T-helper 17 cell (primary cell): ENCODE measurements at regions not wholly inside any gene's neighbourhood (a gene's known extent, or its start where the extent isn't known, plus 50 kb on each side); places are given as distances from the start of the nearest gene placed in this dataset.
"Not testable (repeated sequence)": the region's sequence is repeated elsewhere in the genome, so short reads cannot be mapped to it uniquely, and the experiment has no call there.

Experiments
- ATAC-seq: fragments of 150-1000 bp; cut with Tn5 transposase; 2 replicates; pipeline ENCODE4 v1.10.0; 2021; ENCODE audit warnings: mild to moderate bottlenecking, moderate library complexity
- DNase-seq, 3 donors: peaks; one replicate each; pipeline versions ENCODE4 v3.0.0 to v3.0.0-alpha.2; 2020 to 2021
- H3K9me3 ChIP-seq: one replicate; pipeline ENCODE4 v1.7.0; 2013; ENCODE audit warnings: low read length, mild to moderate bottlenecking; ENCODE audit not compliant: control insufficient read depth, poor library complexity, severe bottlenecking
- H3K27ac Mint-ChIP-seq: one replicate; pipeline ENCODE4 v1.8.0; 2022; ENCODE audit warnings: mild to moderate bottlenecking, moderate library complexity, mixed read lengths
- H3K27me3 Mint-ChIP-seq: one replicate; pipeline ENCODE4 v1.8.0; 2022; ENCODE audit warnings: mixed read lengths
- H3K36me3 Mint-ChIP-seq: one replicate; pipeline ENCODE4 v1.8.0; 2022; ENCODE audit warnings: low read depth, mixed read lengths
- H3K4me1 Mint-ChIP-seq: one replicate; pipeline ENCODE4 v1.8.0; 2022; ENCODE audit warnings: mild to moderate bottlenecking, mixed read lengths
- H3K4me3 Mint-ChIP-seq: one replicate; pipeline ENCODE4 v1.8.0; 2022; ENCODE audit warnings: mild to moderate bottlenecking, moderate library complexity, mixed read lengths

DNA sequence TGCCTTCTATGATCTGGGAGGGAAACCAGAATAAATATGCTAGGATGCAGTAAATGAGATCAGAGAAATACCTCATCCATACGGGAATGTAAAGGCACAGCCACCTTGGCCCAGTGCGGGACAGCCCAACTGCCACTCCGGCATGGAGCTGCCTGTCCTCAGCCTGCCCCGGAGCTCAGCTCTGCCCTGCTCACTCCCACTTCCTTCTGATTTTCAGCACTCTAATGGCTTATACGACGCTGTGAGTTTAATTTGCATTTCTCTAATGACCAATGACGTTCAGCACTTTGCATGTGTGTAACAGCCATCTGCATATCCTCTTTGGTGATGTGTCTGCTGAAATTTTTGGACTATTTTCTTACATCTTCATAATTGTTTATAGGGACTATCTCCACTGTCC lies 172.5 kb upstream of the RAB6C start:
- H3K4me3 Mint-ChIP-seq, result no peak overlapping the region

DNA sequence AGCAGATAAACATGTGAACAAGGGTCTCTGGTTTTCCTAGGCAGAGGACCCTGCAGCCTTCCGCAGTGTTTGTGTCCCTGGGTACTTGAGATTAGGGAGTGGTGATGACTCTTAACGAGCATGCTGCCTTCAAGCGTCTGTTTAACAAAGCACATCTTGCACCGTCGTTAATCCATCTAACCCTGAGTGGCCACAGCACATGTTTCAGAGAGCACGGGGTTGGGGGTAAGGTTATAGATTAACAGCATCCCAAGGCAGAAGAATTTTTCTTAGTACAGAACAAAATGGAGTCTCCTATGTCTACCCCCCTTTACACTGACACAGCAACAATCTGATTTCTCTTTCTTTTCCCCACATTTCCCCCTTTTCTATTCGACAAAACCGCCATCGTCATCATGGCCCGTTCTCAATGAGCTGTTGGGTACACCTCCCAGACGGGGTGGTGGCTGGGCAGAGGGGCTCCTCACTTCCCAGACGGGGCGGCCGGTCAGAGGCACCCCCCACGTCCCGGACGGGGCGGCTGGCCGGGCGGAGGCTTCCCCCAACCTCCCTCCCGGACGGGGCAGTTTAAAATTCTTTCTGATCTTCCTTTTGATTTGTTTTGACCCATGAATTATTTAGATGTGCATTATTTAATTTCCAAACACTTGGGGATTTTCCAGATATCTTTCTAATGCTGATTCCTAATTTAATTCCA lies 171.7 kb upstream of the RAB6C start:
- ATAC-seq, H3K4me1 Mint-ChIP-seq, H3K36me3 Mint-ChIP-seq, DNase-seq, H3K9me3 ChIP-seq, H3K4me3 Mint-ChIP-seq, H3K27ac Mint-ChIP-seq: not testable (repeated sequence)
- H3K27me3 Mint-ChIP-seq, result peaks cover 34% of the 10 kb centered on the region

More for the DNA sequence above, 172.5 kb upstream of the RAB6C start:
- Mint-ChIP-seq H3K4me1 (peaks cover 2% of the 10 kb centered on the region), H3K36me3 (no peaks in the 10 kb centered on the region), H3K27me3 (peaks cover 42% of the 10 kb centered on the region), H3K27ac (no peak overlapping the region)
- DNase-seq (no peak), ATAC-seq (no peak)
- no peaks in the 10 kb centered on the region for H3K9me3 ChIP-seq

DNA sequence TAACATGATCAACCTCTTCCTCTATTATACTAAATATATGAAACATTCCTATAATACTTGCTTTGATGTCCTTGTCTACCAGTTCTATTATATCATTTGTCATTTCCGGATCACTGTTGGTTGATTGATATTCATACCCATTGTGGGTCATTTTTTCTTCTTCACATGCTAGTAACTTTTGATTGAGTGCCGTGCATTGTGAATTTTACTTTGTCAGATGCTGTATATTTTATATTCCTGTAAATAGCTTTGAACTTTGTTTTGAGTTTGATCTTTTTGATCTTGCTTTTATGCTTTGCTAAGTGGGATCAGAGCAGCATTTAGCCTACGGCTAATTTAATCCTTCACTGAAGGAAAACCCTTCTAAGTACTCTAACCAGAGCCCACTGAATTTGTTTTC lies 168.9 kb upstream of the RAB6C start:
- ATAC-seq, result no peak
- no peaks in the 10 kb centered on the region for H3K9me3 ChIP-seq
- Mint-ChIP-seq H3K4me1 (peaks cover 2% of the 10 kb centered on the region), H3K4me3 (no peak overlapping the region), H3K27ac (no peak overlapping the region), H3K36me3 (no peaks in the 10 kb centered on the region), H3K27me3 (peaks cover 22% of the 10 kb centered on the region)
- DNase-seq, result no peak

- no peak overlapping the region for H3K27ac Mint-ChIP-seq
- no peaks in the 10 kb centered on the region for H3K9me3 ChIP-seq
- DNase-seq (no peak), ATAC-seq (peak; percentile 37)
- no peaks in the 10 kb centered on the region for H3K36me3 Mint-ChIP-seq
- H3K27me3 Mint-ChIP-seq, result peaks cover 22% of the 10 kb centered on the region
- peaks cover 2% of the 10 kb centered on the region for H3K4me1 Mint-ChIP-seq
- no peak overlapping the region for H3K4me3 Mint-ChIP-seq
Measured at GRCh38 chr2:129812071-129812470, 167.4 kb upstream of the RAB6C start.

GRCh38 chr2:129812654-129813053 lies 166.8 kb upstream of the RAB6C start:
- H3K9me3 ChIP-seq, result no peaks in the 10 kb centered on the region
- ATAC-seq, result no peak
- Mint-ChIP-seq H3K4me3 (no peak overlapping the region), H3K36me3 (no peaks in the 10 kb centered on the region), H3K27ac (no peak overlapping the region), H3K4me1 (peaks cover 2% of the 10 kb centered on the region), H3K27me3 (peaks cover 22% of the 10 kb centered on the region)
- no peak for DNase-seq

DNA sequence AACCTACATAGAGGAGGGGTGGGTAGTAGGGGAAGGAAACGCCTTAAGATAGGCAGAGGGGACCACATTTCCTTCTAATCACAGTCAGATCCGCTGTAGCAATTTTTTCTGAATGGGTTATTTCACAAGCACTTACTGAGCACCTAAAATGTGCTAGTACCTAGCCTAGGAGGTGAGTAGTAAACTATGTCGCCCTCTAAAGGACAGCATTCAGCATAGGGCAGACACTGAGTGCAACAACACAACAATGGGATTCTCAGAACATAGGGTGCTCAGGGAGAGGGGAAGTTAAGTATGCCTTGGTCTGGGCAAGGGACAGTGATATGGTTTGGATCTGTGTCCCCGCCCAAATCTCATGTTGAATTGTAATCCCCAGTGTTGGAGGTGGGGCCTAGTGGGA lies 166.1 kb upstream of the RAB6C start:
- no peaks in the 10 kb centered on the region for H3K9me3 ChIP-seq
- ATAC-seq (no peak), DNase-seq (no peak)
- H3K4me1 Mint-ChIP-seq, result peaks cover 2% of the 10 kb centered on the region
- H3K27me3 Mint-ChIP-seq, result peaks cover 22% of the 10 kb centered on the region
- no peak overlapping the region for H3K4me3 Mint-ChIP-seq
- no peaks in the 10 kb centered on the region for H3K36me3 Mint-ChIP-seq
- no peak overlapping the region for H3K27ac Mint-ChIP-seq

DNA sequence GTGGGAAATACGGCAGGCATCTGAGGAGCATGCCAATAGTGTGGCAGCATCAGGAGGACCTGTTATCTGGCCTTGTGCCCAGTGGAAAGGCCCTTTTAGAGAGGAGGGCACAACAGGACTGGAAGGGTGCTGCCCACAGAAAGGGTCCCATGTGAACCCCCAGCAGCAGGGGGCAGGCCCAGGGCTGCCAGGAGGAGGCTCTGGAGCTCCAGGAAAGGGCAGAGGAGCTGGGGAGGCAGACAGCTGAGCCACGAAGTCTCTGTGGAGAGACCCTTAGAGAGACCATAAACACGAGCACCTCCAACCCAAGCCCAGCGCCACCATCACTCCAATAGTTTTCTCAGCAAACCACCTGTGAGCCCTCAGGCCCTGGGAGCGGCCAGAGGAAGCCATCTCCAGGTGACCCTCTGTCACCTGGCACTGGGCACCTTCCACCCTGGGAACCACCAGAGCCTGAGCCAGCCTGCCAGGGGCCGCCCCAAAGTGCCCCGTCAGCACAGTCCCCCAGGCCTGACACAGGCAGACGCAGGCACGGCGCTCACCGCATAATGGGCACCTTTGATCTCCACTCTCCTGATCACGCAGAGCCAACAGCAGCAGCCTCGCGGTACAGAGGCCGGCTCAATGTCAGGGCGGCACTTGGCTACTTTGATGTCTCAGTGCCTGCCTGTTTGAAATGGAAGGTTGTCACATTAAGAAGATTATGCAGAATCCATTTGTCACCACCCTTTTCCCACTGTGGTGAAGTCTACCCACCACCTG lies 162.5 kb upstream of the RAB6C start:
- no peak for ATAC-seq
- H3K9me3 ChIP-seq, result no peaks in the 10 kb centered on the region
- Mint-ChIP-seq H3K4me3 (no peak overlapping the region), H3K36me3 (no peaks in the 10 kb centered on the region), H3K27ac (no peak overlapping the region), H3K4me1 (no peaks in the 10 kb centered on the region), H3K27me3 (peaks cover 7% of the 10 kb centered on the region)
- DNase-seq, result no peak

GRCh38 chr2:129819855-129820254 lies 159.6 kb upstream of the RAB6C start:
- H3K4me1 Mint-ChIP-seq, result no peaks in the 10 kb centered on the region
- H3K9me3 ChIP-seq, result no peaks in the 10 kb centered on the region
- H3K27ac Mint-ChIP-seq, result no peak overlapping the region
- no peak overlapping the region for H3K4me3 Mint-ChIP-seq
- H3K36me3 Mint-ChIP-seq, result no peaks in the 10 kb centered on the region
- DNase-seq, result no peak
- no peak for ATAC-seq
- peaks cover 19% of the 10 kb centered on the region for H3K27me3 Mint-ChIP-seq

DNA sequence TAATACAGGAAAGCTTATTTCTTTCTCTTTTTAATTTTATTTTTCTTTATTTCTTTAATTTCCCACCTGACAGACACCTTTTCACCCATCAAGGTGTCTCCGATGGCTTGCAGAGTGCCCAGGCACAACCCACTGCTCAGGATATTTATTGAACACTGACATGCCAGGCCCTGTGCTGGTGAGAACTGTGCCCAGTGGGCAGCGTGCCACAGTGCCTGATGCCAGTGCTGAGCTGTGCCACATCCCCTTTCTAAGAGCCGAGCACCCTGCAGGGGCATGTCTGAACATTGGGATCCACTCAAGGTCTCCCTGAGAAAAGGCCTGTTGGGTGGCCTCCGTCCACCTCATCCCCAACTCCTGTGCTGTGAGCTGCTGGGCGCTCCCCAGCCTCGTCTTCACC lies 158.6 kb upstream of the RAB6C start:
- Mint-ChIP-seq H3K4me3 (no peak overlapping the region), H3K27ac (no peak overlapping the region), H3K4me1 (no peaks in the 10 kb centered on the region), H3K36me3 (no peaks in the 10 kb centered on the region), H3K27me3 (peaks cover 20% of the 10 kb centered on the region)
- no peaks in the 10 kb centered on the region for H3K9me3 ChIP-seq
- ATAC-seq, result no peak
- no peak for DNase-seq

GRCh38 chr2:129821445-129821844 lies 158.0 kb upstream of the RAB6C start:
- Mint-ChIP-seq H3K27me3 (peaks cover 20% of the 10 kb centered on the region), H3K36me3 (no peaks in the 10 kb centered on the region), H3K27ac (no peak overlapping the region), H3K4me1 (no peaks in the 10 kb centered on the region), H3K4me3 (no peak overlapping the region)
- DNase-seq (no peak), ATAC-seq (no peak)
- H3K9me3 ChIP-seq, result no peaks in the 10 kb centered on the region

DNA sequence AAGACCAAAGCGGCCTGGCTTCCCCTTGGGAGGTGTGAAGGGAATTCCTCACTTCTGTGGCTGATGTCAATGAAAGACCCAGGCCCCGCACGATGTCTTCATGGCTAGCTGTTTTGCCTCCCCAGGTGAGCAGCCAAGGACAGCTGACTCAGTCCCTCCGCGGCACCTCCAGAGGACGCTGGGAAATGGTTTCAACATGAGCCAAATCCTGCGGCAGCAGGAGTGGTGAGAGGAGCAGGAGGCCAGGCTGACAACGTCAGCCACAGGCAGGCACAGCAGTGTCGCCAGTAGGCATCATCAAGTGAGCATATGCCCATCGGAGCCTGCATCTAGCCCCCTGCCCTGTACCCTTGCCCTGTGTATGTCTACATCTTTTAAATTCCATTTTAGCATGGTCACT lies 156.4 kb upstream of the RAB6C start:
- Mint-ChIP-seq H3K27me3 (peaks cover 25% of the 10 kb centered on the region), H3K4me3 (no peak overlapping the region), H3K27ac (no peak overlapping the region), H3K36me3 (peaks cover 2% of the 10 kb centered on the region), H3K4me1 (no peaks in the 10 kb centered on the region)
- DNase-seq (no peak), ATAC-seq (no peak)
- H3K9me3 ChIP-seq, result no peaks in the 10 kb centered on the region

GRCh38 chr2:129827311-129828090 lies 152.0 kb upstream of the RAB6C start:
- Mint-ChIP-seq H3K27me3 (peaks cover 25% of the 10 kb centered on the region), H3K36me3 (peaks cover 2% of the 10 kb centered on the region), H3K4me1 (no peaks in the 10 kb centered on the region), H3K4me3 (no peak overlapping the region), H3K27ac (no peak overlapping the region)
- H3K9me3 ChIP-seq, result no peaks in the 10 kb centered on the region
- DNase-seq (no peak), ATAC-seq (no peak)

GRCh38 chr2:129828792-129829191 lies 150.7 kb upstream of the RAB6C start:
- H3K4me3 Mint-ChIP-seq, result no peak overlapping the region
- no peak for DNase-seq
- H3K4me1 Mint-ChIP-seq, result no peaks in the 10 kb centered on the region

More at GRCh38 chr2:129828792-129829191, 150.7 kb upstream of the RAB6C start:
- Mint-ChIP-seq H3K27me3 (peaks cover 20% of the 10 kb centered on the region), H3K36me3 (peaks cover 2% of the 10 kb centered on the region), H3K27ac (no peak overlapping the region)
- no peak for ATAC-seq
- H3K9me3 ChIP-seq, result no peaks in the 10 kb centered on the region
